HCT116 (cell line): ENCODE measurements at regions not wholly inside any gene's neighbourhood (a gene's known extent, or its start where the extent isn't known, plus 50 kb on each side); places are given as distances from the start of the nearest gene placed in this dataset.

Experiments used
- EZH2 ChIP-seq: fragments of 200-600 bp; sonication (generic); IDR thresholded peaks from 2 replicates; pipeline ENCODE4 v1.6.1; 2017; ENCODE audit warnings: antibody characterized with exemption, mixed run types
- EZH2phosphoT487 ChIP-seq: fragments of 200-600 bp; IDR thresholded peaks from 2 replicates; pipeline ENCODE4 v1.6.1; 2018; ENCODE audit warnings: antibody characterized with exemption, borderline replicate concordance
- MAX ChIP-seq: IDR thresholded peaks from 2 replicates; pipeline ENCODE4 v1.6.1; 2012
- POLR2A ChIP-seq: IDR thresholded peaks from 2 replicates; pipeline ENCODE4 v1.7.0; 2011; ENCODE audit warnings: borderline replicate concordance; ENCODE audit not compliant: insufficient read depth, insufficient read length; ENCODE audit errors: extremely low read depth
- POLR2AphosphoS5 ChIP-seq: IDR thresholded peaks from 2 replicates; pipeline ENCODE4 v1.6.1; 2011; ENCODE audit warnings: mild to moderate bottlenecking, low read depth, low read length, moderate library complexity
- SRF ChIP-seq: IDR thresholded peaks from 2 replicates; pipeline ENCODE4 v1.6.1; 2012; ENCODE audit warnings: low read depth
- ZBTB33 ChIP-seq: IDR thresholded peaks from 2 replicates; pipeline ENCODE4 v1.6.1; 2011; ENCODE audit warnings: mild to moderate bottlenecking, low read length, moderate library complexity; ENCODE audit not compliant: insufficient replicate concordance; ENCODE audit errors: extremely low read depth
- TF ChIP-seq, protein P1 (sequence below), 3 experiments: fragments of 200-600 bp in 1 of 3; sonication (generic) in 1 of 3; IDR thresholded peaks in 2 of 3; conservative IDR thresholded peaks in 1 of 3; 2 replicates each; pipeline ENCODE4 v1.5.1; 2012 to 2017; ENCODE audit warnings: low read depth in 2 of 3, low read length in 2 of 3, antibody characterized with exemption in 1 of 3, borderline replicate concordance in 1 of 3, control low read depth in 1 of 3, mild to moderate bottlenecking in 1 of 3, mixed read lengths in 1 of 3, mixed run types in 1 of 3, moderate library complexity in 1 of 3; ENCODE audit not compliant: insufficient read depth in 1 of 3
- TF ChIP-seq, protein P2 (sequence below): IDR thresholded peaks from 2 replicates; pipeline ENCODE4 v1.6.1; 2012; ENCODE audit warnings: low read depth

- TF ChIP-seq MAX (no peak), POLR2AphosphoS5 (no peak), POLR2A (no peak), SRF (no peak), EZH2 (no peak), ZBTB33 (no peak), EZH2phosphoT487 (no peak)
- TF ChIP-seq, protein P1, sequence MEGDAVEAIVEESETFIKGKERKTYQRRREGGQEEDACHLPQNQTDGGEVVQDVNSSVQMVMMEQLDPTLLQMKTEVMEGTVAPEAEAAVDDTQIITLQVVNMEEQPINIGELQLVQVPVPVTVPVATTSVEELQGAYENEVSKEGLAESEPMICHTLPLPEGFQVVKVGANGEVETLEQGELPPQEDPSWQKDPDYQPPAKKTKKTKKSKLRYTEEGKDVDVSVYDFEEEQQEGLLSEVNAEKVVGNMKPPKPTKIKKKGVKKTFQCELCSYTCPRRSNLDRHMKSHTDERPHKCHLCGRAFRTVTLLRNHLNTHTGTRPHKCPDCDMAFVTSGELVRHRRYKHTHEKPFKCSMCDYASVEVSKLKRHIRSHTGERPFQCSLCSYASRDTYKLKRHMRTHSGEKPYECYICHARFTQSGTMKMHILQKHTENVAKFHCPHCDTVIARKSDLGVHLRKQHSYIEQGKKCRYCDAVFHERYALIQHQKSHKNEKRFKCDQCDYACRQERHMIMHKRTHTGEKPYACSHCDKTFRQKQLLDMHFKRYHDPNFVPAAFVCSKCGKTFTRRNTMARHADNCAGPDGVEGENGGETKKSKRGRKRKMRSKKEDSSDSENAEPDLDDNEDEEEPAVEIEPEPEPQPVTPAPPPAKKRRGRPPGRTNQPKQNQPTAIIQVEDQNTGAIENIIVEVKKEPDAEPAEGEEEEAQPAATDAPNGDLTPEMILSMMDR (IDR thresholded peaks at IDR 0.05 in 2 of 3, conservative IDR thresholded peaks at IDR 0.05 in 1 of 3; ENCODE audit: borderline replicate concordance in 1 of 3, insufficient read depth in 1 of 3, low read depth in 2 of 3, low read length in 2 of 3): no peak
- TF ChIP-seq, protein P2, sequence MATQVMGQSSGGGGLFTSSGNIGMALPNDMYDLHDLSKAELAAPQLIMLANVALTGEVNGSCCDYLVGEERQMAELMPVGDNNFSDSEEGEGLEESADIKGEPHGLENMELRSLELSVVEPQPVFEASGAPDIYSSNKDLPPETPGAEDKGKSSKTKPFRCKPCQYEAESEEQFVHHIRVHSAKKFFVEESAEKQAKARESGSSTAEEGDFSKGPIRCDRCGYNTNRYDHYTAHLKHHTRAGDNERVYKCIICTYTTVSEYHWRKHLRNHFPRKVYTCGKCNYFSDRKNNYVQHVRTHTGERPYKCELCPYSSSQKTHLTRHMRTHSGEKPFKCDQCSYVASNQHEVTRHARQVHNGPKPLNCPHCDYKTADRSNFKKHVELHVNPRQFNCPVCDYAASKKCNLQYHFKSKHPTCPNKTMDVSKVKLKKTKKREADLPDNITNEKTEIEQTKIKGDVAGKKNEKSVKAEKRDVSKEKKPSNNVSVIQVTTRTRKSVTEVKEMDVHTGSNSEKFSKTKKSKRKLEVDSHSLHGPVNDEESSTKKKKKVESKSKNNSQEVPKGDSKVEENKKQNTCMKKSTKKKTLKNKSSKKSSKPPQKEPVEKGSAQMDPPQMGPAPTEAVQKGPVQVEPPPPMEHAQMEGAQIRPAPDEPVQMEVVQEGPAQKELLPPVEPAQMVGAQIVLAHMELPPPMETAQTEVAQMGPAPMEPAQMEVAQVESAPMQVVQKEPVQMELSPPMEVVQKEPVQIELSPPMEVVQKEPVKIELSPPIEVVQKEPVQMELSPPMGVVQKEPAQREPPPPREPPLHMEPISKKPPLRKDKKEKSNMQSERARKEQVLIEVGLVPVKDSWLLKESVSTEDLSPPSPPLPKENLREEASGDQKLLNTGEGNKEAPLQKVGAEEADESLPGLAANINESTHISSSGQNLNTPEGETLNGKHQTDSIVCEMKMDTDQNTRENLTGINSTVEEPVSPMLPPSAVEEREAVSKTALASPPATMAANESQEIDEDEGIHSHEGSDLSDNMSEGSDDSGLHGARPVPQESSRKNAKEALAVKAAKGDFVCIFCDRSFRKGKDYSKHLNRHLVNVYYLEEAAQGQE: no peak
These were observed 173.4 kb downstream of the MIAT start for GRCh38 chr22:26830837-26831236.
